ENCODE measurements at regions not wholly inside any gene's neighbourhood (a gene's known extent, or its start where the extent isn't known, plus 50 kb on each side); places are given as distances from the start of the nearest gene placed in this dataset.
A peak's percentile ranks its signal among the peaks of the same experiment; 100 is the strongest.

- Mint-ChIP-seq H3K4me1 (ENCODE audit: low read depth) (peaks cover 49% of the 10 kb centered on the region), H3K27me3 (ENCODE audit: low read depth) (no peaks in the 10 kb centered on the region), H3K27ac (ENCODE audit: unreplicated experiment) (peak overlapping the region; percentile 57), H3K36me3 (ENCODE audit: low read depth) (no peaks in the 10 kb centered on the region), H3K9me3 (ENCODE audit: low read depth) (peaks cover 12% of the 10 kb centered on the region), H3K4me3 (ENCODE audit: unreplicated experiment) (no peak overlapping the region)
- DNase-seq (ENCODE audit: low spot score), result no peak
- TF ChIP-seq CTCF (IDR thresholded peaks at IDR 0.05), result no peak
Observed at GRCh38 chr7:25624833-25625232, 396.5 kb upstream of the NPVF start.

DNA sequence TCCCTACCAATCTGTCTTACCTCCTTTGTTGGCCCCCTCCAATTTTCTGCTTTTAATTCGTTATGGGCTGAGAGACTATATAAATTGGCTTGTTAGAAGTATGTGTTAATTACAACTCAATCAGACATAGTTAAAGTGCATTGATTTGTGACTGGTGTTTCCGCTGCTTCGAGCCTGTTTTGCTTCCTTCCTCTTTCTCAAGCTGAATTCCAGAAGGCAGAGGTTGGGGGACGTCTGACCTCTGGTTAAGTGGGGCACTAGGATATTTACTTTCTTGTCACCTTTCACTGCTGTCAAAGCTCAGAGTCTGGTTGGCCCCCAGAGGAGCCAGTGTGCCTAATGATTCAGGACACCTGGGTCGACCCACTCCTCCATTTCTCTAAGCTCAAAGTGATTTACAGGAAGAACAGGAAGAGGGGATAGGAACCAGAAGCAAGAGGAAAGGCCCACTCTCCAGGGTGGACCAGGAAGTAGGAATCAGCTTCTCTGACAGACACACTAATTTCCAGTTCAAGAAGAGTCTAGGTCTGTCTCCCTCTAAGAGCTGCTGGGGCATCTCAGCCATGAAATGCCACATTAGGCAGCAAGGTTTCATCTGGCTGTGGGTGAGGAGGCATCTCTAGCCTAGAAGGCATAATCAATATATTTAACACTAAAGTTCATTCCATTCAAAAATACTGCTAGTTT lies 397.2 kb upstream of the NPVF start:
- TF ChIP-seq CTCF (IDR thresholded peaks at IDR 0.05), result no peak
- Mint-ChIP-seq H3K36me3 (ENCODE audit: low read depth) (no peaks in the 10 kb centered on the region), H3K4me1 (ENCODE audit: low read depth) (peaks cover 43% of the 10 kb centered on the region), H3K4me3 (ENCODE audit: unreplicated experiment) (no peak overlapping the region), H3K9me3 (ENCODE audit: low read depth) (peaks cover 12% of the 10 kb centered on the region), H3K27ac (ENCODE audit: unreplicated experiment) (peak overlapping the region; percentile 57), H3K27me3 (ENCODE audit: low read depth) (no peaks in the 10 kb centered on the region)
- DNase-seq (ENCODE audit: low spot score), result no peak

- TF ChIP-seq CTCF (IDR thresholded peaks at IDR 0.05), result no peak
- Mint-ChIP-seq H3K4me3 (ENCODE audit: unreplicated experiment) (no peak overlapping the region), H3K27ac (ENCODE audit: unreplicated experiment) (no peak overlapping the region), H3K4me1 (ENCODE audit: low read depth) (peaks cover 47% of the 10 kb centered on the region), H3K27me3 (ENCODE audit: low read depth) (no peaks in the 10 kb centered on the region), H3K36me3 (ENCODE audit: low read depth) (no peaks in the 10 kb centered on the region), H3K9me3 (ENCODE audit: low read depth) (peaks cover 12% of the 10 kb centered on the region)
- no peak for DNase-seq (ENCODE audit: low spot score)
Observed at GRCh38 chr7:25626451-25627131, 398.3 kb upstream of the NPVF start.

DNA sequence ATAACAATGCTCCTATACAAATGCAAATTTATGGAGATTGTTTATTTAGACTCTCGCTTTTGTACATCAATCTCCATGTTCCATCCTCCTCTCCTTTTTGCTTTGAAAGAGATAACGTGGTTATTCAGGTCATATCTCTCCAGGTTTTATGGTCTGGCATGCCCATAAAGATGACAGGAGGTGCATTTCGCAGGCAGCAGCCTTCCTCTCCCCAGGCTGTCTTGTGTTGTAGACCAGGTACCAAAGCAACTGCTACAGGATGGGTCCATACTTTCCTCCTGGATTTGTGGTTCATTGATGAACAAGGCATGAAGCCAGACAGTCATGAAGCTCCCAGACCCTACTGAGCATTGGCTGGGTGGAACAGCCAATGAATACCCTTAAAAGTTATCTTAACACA lies 400.2 kb upstream of the NPVF start:
- H3K9me3 Mint-ChIP-seq (ENCODE audit: low read depth), result peaks cover 8% of the 10 kb centered on the region
- no peak overlapping the region for H3K27ac Mint-ChIP-seq (ENCODE audit: unreplicated experiment)
- peaks cover 52% of the 10 kb centered on the region for H3K4me1 Mint-ChIP-seq (ENCODE audit: low read depth)
- H3K36me3 Mint-ChIP-seq (ENCODE audit: low read depth), result no peaks in the 10 kb centered on the region
- no peak overlapping the region for H3K4me3 Mint-ChIP-seq (ENCODE audit: unreplicated experiment)
- no peaks in the 10 kb centered on the region for H3K27me3 Mint-ChIP-seq (ENCODE audit: low read depth)
- no peak for DNase-seq (ENCODE audit: low spot score)
- TF ChIP-seq CTCF (IDR thresholded peaks at IDR 0.05), result no peak

DNA sequence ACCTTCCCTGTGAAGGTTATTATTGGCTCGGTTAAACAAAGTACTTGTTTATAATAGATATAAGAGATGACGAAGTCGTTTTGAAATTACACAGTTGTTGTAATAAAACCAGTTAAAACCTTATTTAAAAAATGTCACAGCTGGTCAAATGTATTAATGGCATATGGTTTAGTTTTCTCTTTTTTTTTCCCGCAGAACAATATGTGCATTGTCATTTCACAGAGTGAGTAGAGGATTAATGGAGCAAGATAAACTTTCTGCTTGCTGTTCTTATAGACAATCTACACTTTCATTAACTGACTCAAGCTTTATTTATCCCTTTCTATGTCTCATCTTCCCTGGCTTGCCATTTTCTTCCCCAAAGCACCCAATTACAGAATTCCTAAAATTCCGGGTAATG lies 404.3 kb upstream of the NPVF start:
- peak overlapping the region; percentile 67 for H3K27ac Mint-ChIP-seq (ENCODE audit: unreplicated experiment)
- no peak for TF ChIP-seq CTCF (IDR thresholded peaks at IDR 0.05)
- H3K27me3 Mint-ChIP-seq (ENCODE audit: low read depth), result no peaks in the 10 kb centered on the region
- H3K4me3 Mint-ChIP-seq (ENCODE audit: unreplicated experiment), result no peak overlapping the region
- no peak for DNase-seq (ENCODE audit: low spot score)
- H3K36me3 Mint-ChIP-seq (ENCODE audit: low read depth), result no peaks in the 10 kb centered on the region
- peaks cover 53% of the 10 kb centered on the region for H3K4me1 Mint-ChIP-seq (ENCODE audit: low read depth)
- peaks cover 4% of the 10 kb centered on the region for H3K9me3 Mint-ChIP-seq (ENCODE audit: low read depth)

All from chondrocyte (in vitro differentiated cells).